Stimulated activated CD8-positive, alpha-beta memory T cell treated with anti-CD3 and anti-CD28 coated beads, Interleukin-4, amount 100 ng/mL, for 48 hours (primary cell): ENCODE measurements at regions not wholly inside any gene's neighbourhood (a gene's known extent, or its start where the extent isn't known, plus 50 kb on each side); places are given as distances from the start of the nearest gene placed in this dataset.

ENCODE experiments used
- DNase-seq: peaks from one replicate; pipeline ENCODE4 v3.0.0-alpha.2; 2020

DNA sequence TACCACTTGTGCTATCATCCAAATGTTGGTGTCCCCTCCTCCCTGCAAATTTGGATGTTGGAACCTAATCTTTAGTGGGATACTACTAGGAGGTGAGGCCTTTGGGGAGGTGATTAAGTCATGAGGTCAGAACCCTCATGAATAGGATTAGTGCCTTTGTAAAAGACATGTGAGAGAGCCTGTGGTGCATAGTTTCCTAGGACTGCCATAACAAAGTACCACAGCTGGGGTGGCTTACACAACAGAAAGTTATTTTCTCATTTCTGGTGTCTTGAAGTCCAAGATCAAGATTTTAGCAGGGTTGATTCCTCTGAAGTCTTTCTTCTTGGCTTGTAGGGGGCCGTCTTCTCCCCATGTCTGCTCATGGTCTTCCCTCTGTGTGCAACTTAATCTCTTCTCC, 562.6 kb upstream of the ARGLU1 start:
- no peak for DNase-seq

GRCh38 chr13:107124730-107125129, 556.8 kb upstream of the ARGLU1 start:
- no peak for DNase-seq

GRCh38 chr13:107124129-107124718, 556.3 kb upstream of the ARGLU1 start:
- DNase-seq, result no peak

- no peak for DNase-seq
These were observed 553.9 kb upstream of the ARGLU1 start for GRCh38 chr13:107121793-107122192.

DNA sequence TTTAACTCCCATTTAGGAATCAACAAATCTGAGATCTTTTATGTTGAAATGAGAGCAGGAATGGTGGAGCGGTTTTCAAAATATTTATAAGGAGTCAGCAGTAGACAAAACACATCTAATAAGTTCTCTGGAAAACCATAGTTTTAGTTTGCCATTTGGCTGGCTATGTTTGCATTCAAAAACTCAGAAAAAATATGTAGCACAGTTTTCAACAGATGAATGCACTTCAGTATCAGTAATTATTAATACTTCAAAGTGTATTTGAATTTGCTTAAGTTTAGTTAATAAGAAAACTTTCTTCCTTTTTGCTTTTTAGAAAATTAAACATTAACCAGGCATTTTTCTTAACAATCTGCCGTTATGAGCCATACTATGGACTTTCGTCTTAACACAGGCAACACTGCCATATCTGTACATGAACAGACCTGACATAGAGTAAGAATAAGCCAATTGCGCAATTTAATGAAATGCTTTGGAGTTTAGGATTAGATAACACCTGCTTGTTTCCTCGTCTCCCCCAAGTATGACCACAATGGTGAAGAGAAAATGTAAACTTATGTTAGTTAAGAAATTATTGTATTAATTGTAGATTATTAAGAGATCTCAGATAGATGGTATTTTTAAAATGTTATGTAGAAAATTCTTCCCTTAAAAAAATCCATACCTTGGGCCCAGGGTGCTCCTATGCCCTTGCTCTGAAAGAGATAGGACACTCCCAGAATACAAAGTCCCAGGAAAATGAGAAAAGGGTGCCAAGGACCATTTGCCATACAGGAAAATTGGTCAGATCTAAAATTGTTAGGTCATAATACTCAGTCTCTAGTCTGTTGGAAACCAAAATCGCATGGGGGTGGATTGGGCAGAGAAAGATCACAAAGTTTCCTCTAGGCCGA, 552.3 kb upstream of the ARGLU1 start:
- DNase-seq, result no peak

DNA sequence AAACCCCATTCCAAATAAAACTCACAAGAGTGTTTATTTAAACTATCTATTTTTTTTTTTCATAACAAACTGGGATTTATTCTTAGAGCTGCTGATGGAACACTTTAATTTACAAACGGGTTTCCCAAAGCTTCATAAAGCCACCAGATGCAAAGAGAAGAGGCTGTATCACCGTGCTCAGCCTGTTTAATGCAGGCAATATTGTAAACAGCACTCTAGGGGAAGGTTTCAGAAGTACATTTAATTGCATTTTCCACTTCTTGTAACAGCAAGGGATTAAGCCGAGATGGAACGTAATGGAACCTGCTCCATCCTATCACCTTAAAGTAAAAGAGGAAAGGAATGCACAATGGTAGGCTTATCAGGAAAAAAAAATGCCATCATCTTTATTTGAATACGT, 550.6 kb upstream of the ARGLU1 start:
- no peak for DNase-seq

GRCh38 chr13:107117327-107118012, 549.5 kb upstream of the ARGLU1 start:
- no peak for DNase-seq

GRCh38 chr13:107113387-107113786, 545.5 kb upstream of the ARGLU1 start:
- DNase-seq, result no peak

DNA sequence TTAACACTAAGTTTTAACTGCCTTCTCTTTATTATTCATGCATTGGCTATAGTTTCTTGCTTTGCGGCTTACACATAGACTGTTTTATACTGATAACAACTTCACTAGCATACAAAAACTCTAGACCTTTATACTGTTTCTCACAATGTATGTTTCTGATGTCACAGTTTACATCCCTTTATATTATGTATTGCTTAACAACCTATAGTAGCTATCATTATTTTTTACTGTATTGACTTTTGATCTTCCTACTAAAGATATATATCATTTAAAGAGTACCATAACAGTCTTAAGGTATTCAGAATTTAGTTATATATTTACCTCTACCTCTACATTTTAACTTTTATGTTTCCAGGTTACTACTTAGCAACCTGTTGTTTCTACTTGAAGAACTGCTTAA, 543.3 kb upstream of the ARGLU1 start:
- DNase-seq, result no peak

- DNase-seq, result no peak
These were observed 536.7 kb upstream of the ARGLU1 start for GRCh38 chr13:107104631-107105030.

- DNase-seq, result no peak
These were observed 534.7 kb upstream of the ARGLU1 start for GRCh38 chr13:107102676-107103075.

GRCh38 chr13:107099661-107100060, 531.7 kb upstream of the ARGLU1 start:
- DNase-seq, result no peak

- DNase-seq, result no peak
These were observed 530.0 kb upstream of the ARGLU1 start for GRCh38 chr13:107097916-107098315.

- DNase-seq, result no peak
These were observed 527.9 kb upstream of the ARGLU1 start for GRCh38 chr13:107095876-107096275.

DNA sequence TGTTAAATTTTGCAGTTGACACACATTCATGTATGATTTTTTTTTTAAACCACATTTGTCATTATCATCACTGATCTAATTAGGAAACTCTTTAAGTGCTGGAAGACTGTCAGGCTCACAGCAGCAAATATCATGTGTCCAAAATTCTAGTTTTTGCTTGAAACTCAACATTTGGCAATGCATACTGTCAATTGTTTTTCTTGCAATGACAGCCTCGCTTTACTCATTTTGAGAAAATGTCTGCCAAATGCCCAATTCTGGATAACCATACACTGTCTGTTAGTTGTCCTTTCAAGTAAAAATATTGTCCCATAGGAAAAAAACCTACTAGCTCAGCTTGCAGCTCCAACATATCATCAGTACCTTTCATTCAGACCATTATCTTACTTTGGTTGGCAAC, 523.9 kb upstream of the ARGLU1 start:
- no peak for DNase-seq

GRCh38 chr13:107091428-107091827, 523.5 kb upstream of the ARGLU1 start:
- no peak for DNase-seq

- no peak for DNase-seq
These were observed 520.1 kb upstream of the ARGLU1 start for GRCh38 chr13:107088061-107088460.

DNA sequence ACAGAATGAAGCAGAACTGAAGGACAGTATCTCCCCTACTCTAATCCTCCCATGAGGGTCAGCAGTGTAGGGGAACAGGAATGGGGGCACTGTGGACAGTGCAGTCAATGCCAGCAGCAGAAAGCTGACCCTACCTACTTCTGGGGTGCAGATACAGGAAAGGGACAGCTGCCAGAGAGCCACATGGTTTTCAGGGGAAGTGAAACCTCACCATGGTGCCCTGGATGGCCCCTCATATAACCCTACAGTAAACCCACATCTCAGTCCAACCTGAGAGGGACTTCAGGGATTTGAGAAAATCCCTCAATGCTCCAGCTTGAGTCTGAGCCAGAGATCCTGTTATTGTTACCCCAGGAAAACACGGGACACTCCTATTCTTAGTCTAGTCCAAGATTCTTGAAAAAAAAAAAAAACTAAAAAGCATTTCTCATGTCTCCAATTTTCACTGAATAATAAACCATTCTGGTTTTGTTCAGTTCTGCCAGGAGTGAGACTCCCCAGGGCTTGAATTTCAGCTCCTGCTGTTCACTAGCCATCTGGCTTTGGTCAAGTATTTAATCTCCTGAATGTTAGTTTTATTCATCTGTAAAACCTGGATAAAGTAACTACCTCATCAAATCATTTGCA, 511.6 kb upstream of the ARGLU1 start:
- no peak for DNase-seq

- DNase-seq, result no peak
These were observed 510.4 kb upstream of the ARGLU1 start for GRCh38 chr13:107078229-107078765.

DNA sequence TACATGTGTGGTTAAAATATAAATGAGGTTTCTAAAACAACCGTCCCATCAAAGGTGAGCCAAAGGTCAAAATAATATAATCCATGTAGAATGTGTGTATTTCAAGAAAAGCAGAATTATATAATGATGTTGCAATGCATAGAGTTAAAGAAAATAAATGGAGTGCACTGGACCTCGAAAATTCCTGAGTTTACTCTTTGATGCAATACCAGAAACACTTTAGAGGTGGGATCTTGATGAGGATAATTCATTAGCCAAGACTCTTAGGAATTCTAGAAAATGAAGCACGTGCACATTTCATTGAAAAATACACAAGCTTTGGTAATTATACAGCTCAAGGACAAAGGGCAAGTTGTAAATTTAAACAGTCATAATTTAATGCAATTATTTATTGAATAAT, 508.9 kb upstream of the ARGLU1 start:
- DNase-seq, result no peak

DNA sequence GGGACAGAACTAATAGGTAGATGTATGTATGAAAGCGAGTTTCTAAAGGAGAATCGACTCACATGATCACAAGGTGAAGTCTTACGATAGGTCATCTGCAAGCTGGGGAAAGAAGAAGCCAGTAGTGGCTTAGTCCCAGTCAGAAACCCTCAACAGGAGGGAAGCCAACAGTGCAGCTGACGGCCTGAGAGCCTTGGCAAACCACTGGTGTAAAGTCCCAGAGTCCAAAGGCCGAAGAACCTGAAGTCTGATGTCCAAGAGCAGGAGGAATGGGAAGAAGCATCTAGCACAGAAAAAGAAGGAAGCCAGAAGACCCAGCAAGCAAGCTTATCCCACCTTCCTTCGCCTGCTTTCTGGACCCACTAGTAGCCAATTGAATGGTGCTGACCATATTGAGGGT, 507.6 kb upstream of the ARGLU1 start:
- no peak for DNase-seq

DNA sequence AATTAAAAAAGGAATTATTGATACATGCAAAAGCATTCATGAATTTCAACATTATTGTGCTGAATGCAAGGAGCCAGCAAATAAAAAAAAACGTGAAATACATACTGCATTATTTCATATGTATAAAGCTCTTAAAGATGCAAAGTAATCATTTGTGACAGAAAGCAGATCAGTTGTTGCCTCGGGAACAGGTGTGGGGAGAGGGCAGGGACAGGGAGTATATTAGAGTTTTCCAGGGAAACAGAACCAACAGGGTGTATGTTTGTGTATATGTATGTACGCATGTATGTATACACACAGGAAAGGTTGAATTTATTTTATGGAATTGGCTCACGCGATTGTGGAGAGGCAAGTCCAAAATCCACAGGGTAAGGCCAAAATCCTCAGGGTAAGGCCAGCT, 502.9 kb upstream of the ARGLU1 start:
- DNase-seq, result no peak

DNA sequence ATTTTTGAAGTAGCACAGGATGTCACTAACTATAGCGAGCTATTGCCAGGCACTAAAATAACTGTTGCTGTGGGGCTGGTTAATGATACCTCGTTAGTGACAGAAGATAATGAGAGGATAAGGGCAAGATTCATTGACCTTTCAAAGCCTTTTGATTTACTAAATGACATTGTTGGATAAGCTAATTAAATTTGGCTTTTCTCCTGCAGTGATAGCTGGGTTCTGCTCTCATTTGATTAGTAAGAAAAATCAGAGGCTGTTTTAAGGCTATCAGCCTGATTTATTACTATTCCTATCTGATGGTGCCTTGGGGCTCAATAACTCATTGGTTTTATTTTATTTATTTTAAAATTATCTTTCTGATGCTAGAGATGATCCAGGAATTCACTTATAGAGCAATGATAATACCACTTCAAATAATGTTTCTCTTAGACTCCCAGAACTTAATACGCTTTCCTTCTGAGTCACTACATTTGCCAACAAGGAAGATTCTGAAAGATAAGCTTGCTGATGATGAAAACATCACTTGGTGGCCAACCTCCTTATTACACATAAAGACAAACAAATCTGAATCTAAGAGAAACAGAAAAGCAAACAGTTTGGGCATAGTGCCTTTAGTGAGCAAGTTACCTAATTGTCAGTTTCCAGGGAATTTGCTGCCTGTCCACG, 501.3 kb upstream of the ARGLU1 start:
- DNase-seq, result no peak
